NCI-H69 (cell line): ENCODE measurements at regions not wholly inside any gene's neighbourhood (a gene's known extent, or its start where the extent isn't known, plus 50 kb on each side); places are given as distances from the start of the nearest gene placed in this dataset.
A peak's percentile ranks its signal among the peaks of the same experiment; 100 is the strongest.
"Not testable (repeated sequence)": the region's sequence is repeated elsewhere in the genome, so short reads cannot be mapped to it uniquely, and the experiment has no call there.

Experiments used
- DNase-seq: peaks from one replicate; lab custom pipeline; 2025; lab: John Stamatoyannopoulos, UW

DNA sequence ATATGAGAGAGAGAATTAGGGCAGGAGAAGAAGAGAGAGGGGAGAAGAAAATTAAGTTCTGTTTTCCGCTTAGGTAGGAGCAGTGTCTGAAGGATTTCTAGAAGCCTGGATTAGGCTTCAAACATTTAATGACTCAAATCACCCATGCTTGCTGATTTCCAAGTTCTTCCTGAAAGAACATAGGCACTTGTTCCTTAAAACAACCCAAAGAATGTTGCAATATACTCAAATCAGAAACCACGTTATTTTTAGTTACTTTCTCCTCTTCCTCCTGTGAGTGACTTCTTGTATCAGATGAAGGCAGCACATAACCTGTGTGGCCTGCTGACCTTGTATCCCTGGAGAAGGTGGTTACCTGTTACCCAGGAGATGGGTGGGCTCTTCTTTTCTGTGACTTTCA, 351.5 kb upstream of the KLF4 start:
- DNase-seq = no peak

GRCh38 chr9:107839371-107839770, 349.8 kb upstream of the KLF4 start:
- no peak for DNase-seq

- no peak for DNase-seq
These were observed 349.2 kb upstream of the KLF4 start for GRCh38 chr9:107838766-107839165.

GRCh38 chr9:107836300-107836699, 346.7 kb upstream of the KLF4 start:
- no peak for DNase-seq

DNA sequence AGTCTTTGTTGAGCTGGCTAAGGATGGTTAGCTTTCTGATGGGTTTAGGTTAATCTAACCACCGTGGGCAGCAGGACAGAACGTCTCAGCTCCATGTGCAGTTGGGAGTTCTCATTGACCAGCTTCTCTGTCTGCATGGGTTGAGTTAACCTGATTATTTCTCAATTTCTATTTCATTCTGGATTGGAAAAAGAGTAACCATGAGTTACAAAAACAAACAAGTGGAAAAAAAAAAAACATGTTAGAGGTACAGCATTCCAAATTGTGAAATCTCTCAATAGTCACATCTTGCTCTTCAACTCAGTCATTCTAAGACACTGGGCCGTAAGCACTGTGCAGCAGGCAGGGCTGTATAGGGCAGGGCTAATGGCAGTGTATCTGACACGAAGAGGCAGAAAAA, 343.7 kb upstream of the KLF4 start:
- no peak for DNase-seq

DNA sequence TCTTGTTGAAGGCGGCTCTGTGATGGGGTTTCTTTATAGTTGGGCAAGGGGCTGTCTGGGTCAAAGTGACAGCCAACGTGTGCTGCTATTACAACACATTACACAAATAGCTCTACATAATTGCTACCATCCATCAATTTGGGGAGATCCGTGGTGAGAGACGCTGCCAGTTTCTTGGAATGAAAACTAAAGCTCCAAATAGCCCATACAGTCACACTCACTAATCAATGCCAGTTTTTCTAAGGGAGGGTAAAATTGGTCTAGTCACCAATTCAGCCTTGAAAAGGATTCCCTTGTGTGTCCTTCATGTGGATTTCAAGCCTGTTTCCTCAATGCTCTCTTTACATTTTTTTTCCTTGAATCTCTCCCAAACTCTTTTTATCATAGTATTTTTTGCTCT, 343.3 kb upstream of the KLF4 start:
- DNase-seq = no peak

DNA sequence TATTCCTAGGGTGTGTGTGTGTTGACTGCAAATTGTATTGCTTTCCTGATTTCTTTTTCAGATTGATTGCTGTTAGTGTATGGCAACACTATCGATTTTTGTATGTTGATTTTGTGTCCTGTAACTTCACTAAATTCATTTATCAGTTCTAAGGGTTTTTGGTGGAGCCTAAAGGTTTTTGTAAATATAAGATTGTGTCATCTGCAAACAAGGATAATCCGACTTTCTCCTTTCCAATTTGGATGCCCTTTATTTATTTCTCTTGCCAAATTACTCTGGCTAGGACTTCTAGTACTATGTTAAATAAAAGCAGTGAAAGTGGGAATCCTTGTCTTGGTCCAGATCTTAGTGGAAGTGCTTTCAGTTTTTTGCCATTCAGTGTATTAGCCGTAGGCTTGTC, 340.9 kb upstream of the KLF4 start:
- no peak for DNase-seq

DNA sequence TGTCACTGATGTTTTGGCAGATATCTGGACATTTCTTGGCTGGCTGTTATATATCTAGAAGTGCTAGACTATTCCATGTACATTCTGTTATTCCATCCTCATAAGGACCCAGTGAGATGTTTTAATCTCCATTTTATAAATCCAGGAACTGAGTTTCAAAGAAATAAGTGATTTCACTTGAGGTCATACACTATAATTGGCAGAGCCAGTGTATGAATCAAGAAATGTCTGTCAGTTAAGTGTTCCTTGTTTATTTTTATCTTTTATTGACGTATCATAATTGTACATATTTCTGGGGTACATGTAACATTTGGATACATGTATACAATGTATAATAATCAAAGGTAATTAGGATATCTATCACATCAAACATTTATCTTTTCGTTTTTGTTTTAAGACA, 338.3 kb upstream of the KLF4 start:
- DNase-seq = no peak

- no peak for DNase-seq
These were observed 337.7 kb upstream of the KLF4 start for GRCh38 chr9:107827304-107827703.

- DNase-seq = not testable (repeated sequence)
These were observed 337.1 kb upstream of the KLF4 start for GRCh38 chr9:107826688-107826983.

DNA sequence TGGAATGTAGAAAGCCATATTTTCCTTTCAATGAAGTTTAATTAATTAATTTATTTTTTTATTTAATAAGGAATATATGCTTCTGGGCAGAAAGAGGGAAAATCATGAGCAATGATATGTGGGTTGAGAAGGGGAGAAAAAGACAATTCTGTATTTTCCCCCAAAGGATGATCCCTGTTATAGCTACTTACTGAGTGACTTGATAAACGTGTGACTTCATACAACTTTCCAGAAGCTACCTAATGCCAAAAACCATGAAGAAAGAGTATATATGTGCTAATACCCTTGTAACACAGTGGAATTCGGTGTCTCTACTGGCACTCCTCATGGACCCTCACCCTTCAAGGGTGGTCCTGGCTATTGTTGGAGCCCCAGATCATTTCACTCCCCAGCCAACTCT, 335.0 kb upstream of the KLF4 start:
- no peak for DNase-seq

- DNase-seq = peak; percentile 97
These were observed 330.4 kb upstream of the KLF4 start for GRCh38 chr9:107819772-107820565.

DNA sequence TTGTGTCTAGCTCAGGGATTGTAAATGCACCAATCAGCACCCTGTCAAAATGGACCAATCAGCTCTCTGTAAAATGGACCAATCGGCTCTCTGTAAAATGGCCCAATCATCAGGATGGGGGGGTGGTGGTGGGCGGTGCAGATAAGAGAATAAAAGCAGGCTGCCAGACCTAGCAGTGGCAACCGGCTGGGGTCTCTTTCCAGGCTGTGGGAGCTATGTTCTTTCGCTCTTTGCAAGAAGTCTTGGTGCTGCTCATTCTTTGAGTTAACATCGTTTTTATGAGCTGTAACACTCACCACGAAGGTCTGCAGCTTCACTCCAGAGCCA, 328.9 kb upstream of the KLF4 start:
- DNase-seq = not testable (repeated sequence)

DNA sequence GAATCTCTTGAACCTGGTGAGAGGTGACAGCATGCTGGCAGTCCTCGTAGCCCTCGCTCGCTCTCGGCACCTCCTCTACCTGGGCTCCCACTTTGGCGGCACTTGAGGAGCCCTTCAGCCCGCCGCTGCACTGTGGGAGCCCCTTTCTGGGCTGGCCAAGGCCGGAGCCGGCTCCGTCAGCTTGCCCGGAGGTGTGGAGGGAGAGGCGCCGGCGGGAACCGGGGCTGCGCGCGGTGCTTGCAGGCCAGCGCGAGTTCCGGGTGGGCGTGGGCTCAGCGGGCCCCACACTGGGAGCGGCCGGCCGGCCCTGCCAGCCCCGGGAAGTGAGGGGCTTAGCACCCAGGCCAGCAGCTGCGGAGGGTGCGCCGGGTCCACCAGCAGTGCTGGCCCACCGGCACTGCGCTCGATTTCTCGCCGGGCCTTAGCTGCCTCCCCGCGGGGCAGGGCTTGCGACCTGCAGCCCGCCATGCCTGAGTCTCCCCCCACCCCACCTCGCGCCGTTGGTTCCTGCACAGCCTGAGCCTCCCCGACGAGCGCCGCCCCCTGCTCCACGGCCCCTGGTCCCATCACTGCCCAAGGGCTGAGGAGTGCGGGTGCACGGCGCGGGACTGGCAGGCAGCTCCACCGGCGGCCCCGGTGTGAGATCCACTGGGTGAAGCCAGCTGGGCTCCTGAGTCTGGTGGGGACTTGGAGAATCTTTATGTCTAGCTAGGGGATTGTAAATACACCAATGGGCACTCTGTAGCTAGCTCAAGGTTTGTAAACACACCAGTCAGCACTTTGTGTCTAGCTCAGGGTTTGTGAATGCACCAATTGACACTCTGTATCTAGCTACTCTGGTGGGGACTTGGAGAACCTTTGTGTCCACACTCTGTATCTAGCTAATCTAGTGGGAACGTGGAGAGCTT, 328.3 kb upstream of the KLF4 start:
- not testable (repeated sequence) for DNase-seq

- DNase-seq = no peak
These were observed 327.0 kb upstream of the KLF4 start for GRCh38 chr9:107816561-107817021.

DNA sequence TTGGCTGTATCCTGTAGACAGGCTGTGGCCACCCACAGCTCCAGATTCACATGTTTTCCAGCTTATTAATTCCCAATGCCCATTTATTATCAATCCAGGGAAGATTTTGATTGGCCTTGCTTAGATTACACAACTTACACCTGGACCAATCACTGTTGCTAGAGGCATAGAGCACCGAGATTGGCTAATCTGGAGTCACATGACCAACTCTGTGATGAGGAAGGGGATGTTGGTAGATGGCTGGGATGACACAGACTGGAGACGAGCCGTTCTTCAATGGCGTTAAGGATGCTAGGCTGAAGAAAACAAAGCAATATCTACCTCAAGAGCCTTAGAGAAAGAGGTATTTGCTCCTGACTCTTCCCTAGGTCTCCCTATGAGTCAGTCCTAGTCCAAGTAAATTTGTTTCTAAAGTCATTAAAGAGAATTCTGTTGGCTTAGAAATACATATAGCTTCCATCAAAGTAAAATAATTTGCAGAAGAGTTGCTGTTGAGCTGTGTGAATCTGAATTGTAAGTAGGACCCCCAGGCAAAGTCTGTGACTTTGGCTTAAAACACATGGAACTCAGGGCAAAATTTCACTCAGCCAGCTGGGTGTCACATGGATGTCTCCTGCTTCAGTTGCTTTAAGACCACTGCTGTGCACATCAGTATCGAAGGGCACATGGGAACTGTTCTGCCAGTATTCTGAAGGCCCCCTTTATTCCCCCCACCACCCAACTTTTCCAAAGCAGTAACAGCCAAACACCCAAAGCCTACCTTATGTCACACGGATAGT, 326.4 kb upstream of the KLF4 start:
- DNase-seq = no peak

DNA sequence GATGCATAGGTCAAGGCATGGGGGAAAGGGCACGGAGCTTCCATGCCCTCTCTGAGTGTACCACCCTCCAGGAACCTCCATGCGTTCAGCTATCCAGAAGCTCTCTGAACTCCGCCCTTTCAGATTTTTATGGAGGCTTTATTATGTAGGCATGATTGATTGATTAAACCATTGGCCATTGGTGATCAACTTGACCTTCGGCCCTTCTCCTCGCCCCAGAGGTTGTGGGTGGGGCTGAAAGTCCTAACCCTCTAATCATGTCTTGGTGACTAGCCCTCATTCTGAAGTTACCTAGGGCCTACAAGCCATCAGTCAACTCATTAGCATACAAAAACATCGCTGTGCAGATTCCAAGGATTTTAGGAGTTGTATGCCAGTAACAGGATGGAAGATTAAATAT, 323.7 kb upstream of the KLF4 start:
- no peak for DNase-seq

DNA sequence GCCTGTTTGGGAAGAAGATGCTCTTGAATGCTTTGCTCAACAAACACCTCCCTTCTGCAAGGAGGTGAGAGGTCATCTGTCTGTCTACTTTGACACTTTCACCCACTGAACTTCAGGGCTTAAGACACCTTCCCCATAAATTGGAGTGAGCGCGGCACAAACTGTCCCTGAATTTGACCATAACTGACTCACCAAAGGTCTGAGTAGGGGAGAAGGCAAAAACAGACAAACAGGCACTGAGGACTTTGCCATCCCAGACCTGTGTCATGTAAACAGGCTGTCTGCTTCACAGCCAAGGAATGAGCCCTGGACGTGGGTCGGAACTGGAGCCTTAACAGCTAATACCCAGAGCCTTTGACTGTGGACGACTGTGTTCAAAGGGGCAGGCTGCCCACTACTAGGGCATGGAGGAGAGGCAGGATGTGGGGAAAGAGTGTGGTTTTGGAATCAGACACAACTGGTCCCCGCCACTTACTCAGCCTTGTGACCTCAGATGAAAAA, 320.9 kb upstream of the KLF4 start:
- DNase-seq = no peak

DNA sequence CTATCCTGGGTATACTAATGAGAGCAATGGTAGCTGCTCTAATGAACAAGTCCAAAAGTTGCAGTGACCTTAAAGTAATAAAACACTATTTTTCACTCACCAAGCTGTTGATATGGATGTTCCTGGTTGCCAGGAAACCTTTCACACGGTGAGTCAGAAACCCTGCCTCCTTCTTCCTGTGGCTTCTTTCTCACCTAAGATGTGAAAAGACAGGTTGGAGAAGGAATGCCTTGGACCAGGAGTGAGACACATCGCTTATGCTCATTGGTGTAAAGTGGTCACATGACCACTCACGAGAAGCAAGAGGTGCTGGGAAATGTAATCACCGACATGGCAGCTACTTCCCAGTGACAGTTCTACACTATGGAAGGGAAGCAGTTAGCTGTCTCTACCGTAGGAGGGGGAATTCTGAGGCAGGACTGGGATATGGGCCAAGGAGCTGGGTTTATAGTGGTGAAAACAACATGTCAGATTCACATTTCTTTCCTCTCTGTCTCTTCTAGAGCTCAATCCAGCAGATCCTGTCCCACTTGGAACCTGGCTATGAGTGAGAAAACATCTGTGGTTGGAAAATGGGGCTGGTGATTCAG, 320.4 kb upstream of the KLF4 start:
- no peak for DNase-seq

DNA sequence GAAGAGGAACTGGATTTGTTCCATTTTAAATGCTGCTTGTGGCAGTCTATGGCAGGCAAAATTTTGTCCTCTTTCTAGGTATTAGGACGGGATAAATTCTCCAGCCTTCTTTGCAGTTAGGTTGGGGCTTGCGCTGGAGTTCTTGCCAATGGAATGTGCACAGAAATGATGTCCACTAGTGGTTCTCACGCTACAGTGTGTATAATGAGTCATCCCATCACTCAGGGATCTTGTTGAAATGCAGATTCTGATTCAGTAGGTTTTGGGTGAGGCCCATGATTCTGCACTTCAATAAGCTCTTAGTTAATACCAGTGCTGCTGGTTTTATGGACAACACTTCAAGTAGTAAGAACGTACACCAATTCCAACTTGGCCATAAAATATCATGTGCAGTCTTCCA, 317.6 kb upstream of the KLF4 start:
- DNase-seq = no peak

DNA sequence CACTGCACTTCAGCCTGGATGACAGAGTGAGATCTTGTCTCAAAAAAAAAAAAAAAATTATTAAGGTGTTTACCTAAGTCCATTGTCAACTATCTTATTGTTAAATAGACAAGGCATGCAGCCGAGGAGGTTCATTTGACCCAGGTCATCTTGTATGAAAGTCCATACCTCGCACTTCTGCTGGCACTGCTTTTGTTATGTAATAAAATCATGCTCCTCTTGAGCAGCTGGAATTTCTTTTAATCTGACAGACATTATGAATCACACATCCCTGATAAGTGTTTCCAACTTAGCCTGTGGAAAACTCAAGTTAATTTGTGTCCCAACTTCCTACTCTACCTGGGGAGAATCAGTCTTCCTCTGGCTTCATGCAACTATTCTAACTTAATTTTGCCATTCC, 315.6 kb upstream of the KLF4 start:
- DNase-seq = no peak

GRCh38 chr9:107794259-107794658, 304.7 kb upstream of the KLF4 start:
- DNase-seq = no peak
